Heart left ventricle (tissue), 13 donors: ENCODE measurements at regions not wholly inside any gene's neighbourhood (a gene's known extent, or its start where the extent isn't known, plus 50 kb on each side); places are given as distances from the start of the nearest gene placed in this dataset.

Source experiments
- CTCF ChIP-seq, 12 donors: fragments of 200-600 bp; sonication (generic) in 4 of 12; IDR thresholded peaks; one replicate each; pipeline versions ENCODE4 v1.5.0 to v1.8.0; 2018 to 2022; ENCODE audit warnings: antibody characterized with exemption in 12 of 12, mild to moderate bottlenecking in 5 of 12
- POLR2A ChIP-seq, 2 donors: fragments of 450-650 bp; IDR thresholded peaks; one replicate each; pipeline ENCODE4 v1.6.1; 2017; ENCODE audit warnings: antibody characterized with exemption in 2 of 2, mild to moderate bottlenecking in 2 of 2, moderate library complexity in 2 of 2
- donor health status: ischemic (EF 13 %, LVEDD 7.1; RV severe dilation, severe dysfunction).
- donor health status: DM: no; HTN: yes; CAD: no.
- donor health status: DM: no; HTN: no; CAD: no.
- donor health status: ischemic (EF 25% LVEDD 6.9; RV normal size, moderate dysfunction).
- donor health status: ischemic (EF 25% LVEDD 5.7; RV mildly dilated, moderate dysfunction).
- donor health status: ischemic (EF 35%, LVEDD 5.7; RV mildly dilated, moderate dysfunction).
- donor health status: nonischemic (EF 11% LVEDD 7.7; RV severe dilation, severe dysfunction).
- donor health status: DM: yes; HTN: yes; CAD: no.
- donor health status: PGD.
- donor health status: ischemic (EF 29% LVEDD 5.4; RV normal size, mild dysfunction).
- donor health status: nonischemic (EF 23%, LVEDD 6.1; RV moderate dilation, normal function).

- no peak for TF ChIP-seq CTCF (IDR thresholded peaks at IDR 0.05)
- no peak for TF ChIP-seq POLR2A (IDR thresholded peaks at IDR 0.05)
Observed at GRCh38 chr9:79301085-79301484, 270.7 kb upstream of the TLE4 start.
